Peyer's patch (tissue), 4 donors: ENCODE measurements at regions not wholly inside any gene's neighbourhood (a gene's known extent, or its start where the extent isn't known, plus 50 kb on each side); places are given as distances from the start of the nearest gene placed in this dataset.

Experiments
- DNase-seq, 3 donors: peaks; one replicate each; pipeline ENCODE4 v3.0.0-alpha.2; 2017 to 2019
- H3K27ac ChIP-seq, 4 donors: fragments of 200-600 bp; sonication (generic); one replicate each; pipeline ENCODE4 v1.5.1; 2016 to 2019
- H3K27me3 ChIP-seq, 2 donors: fragments of 200-600 bp; sonication (generic); one replicate each; pipeline ENCODE4 v1.5.1; 2019
- H3K36me3 ChIP-seq, 3 donors: fragments of 200-600 bp; sonication (generic); one replicate each; pipeline ENCODE4 v1.5.1; 2016 to 2019
- H3K4me1 ChIP-seq, 4 donors: fragments of 200-600 bp; sonication (generic); one replicate each; pipeline ENCODE4 v1.5.1; 2016 to 2019
- H3K4me3 ChIP-seq, 4 donors: fragments of 200-600 bp; sonication (generic); 1 replicate in 3 of 4; 2 replicates in 1 of 4; pipeline ENCODE4 v1.5.1; 2016 to 2019; ENCODE audit warnings: mild to moderate bottlenecking in 1 of 4
- H3K9me3 ChIP-seq, 4 donors: fragments of 200-600 bp; sonication (generic); one replicate each; pipeline ENCODE4 v1.5.1; 2016 to 2019; ENCODE audit warnings: mild to moderate bottlenecking in 1 of 4
- CTCF ChIP-seq, 6 experiments: fragments of 450-650 bp in 4 of 6; fragments of 200-600 bp in 2 of 6; sonication (generic) in 1 of 6; IDR thresholded peaks; one replicate each; pipeline ENCODE4 v1.5.1; 2017 to 2019; ENCODE audit warnings: antibody characterized with exemption in 6 of 6, mild to moderate bottlenecking in 3 of 6, moderate library complexity in 1 of 6
- POLR2A ChIP-seq, 2 donors: fragments of 450-650 bp; IDR thresholded peaks; one replicate each; pipeline ENCODE4 v1.5.1; 2017; ENCODE audit warnings: antibody characterized with exemption in 2 of 2, mild to moderate bottlenecking in 2 of 2, moderate library complexity in 2 of 2

DNA sequence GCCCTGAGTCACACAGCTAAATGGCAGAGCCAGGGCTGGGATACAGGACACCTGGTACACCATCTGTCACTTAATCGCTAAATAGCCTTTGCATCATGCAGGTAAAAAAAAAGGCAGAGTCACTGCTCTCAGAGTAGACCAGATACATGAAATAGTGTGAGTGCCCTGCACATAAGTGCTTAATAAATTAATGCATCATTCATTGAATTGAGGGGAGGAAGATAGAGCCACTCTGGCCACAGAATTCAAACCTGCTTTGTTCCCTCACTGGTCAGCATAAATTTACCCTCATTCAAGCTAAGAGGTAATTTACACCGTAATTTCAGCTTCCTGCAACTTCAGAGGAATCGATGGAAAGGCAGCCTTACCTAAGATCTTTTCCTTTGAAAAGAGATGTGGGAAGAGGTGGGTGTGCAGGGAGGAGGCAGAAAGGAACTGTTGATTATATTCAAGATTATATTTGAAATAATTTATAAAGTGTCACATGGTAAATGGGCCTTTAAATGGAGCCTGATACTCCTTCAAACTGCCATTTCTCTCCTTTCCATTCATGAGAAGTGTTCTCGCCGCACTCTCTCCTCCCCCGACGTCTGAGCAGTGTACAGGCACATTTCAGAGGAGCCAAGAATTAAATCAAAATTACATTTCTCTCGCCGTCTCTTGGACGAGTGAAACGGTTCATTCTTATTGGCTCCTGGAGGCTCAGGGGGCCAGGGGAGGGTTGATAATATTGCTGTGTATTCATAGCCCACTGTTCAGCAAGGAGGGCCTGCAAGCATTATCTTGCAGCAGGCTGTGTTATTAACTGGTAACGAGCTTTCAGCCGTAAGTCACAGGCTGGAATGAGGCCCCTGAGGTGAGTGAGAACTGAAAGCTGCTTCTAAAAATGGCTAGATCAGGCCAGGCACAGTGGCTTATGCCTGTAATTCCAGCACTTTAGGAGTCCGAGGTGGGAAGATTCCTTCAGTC lies 52.2 kb upstream of the HMGXB4 start:
- Histone ChIP-seq H3K27me3 (no peaks in the 10 kb centered on the region), H3K36me3 (no peaks in the 10 kb centered on the region), H3K4me3 (no peak overlapping the region), H3K4me1 (no peaks in the 10 kb centered on the region), H3K27ac (peak overlapping the region in 1 of 4 donors; percentile 7), H3K9me3 (no peaks in the 10 kb centered on the region)
- DNase-seq, result no peak
- no peak for TF ChIP-seq CTCF (IDR thresholded peaks at IDR 0.05)
- TF ChIP-seq POLR2A (IDR thresholded peaks at IDR 0.05), result no peak

GRCh38 chr22:35205961-35206360 lies 51.3 kb upstream of the HMGXB4 start:
- Histone ChIP-seq H3K27me3 (no peaks in the 10 kb centered on the region), H3K4me3 (no peak overlapping the region), H3K4me1 (no peaks in the 10 kb centered on the region), H3K27ac (peak overlapping the region in 1 of 4 donors; percentile 7), H3K9me3 (no peaks in the 10 kb centered on the region), H3K36me3 (no peaks in the 10 kb centered on the region)
- TF ChIP-seq POLR2A (IDR thresholded peaks at IDR 0.05), result no peak
- no peak for TF ChIP-seq CTCF (IDR thresholded peaks at IDR 0.05)
- DNase-seq, result no peak

GRCh38 chr22:35206889-35207288 lies 50.4 kb upstream of the HMGXB4 start:
- no peak overlapping the region for H3K27ac ChIP-seq
- no peak overlapping the region for H3K4me3 ChIP-seq
- no peak for DNase-seq
- TF ChIP-seq CTCF (IDR thresholded peaks at IDR 0.05), result no peak
- no peaks in the 10 kb centered on the region for H3K36me3 ChIP-seq
- H3K9me3 ChIP-seq, result no peaks in the 10 kb centered on the region
- no peaks in the 10 kb centered on the region for H3K27me3 ChIP-seq
- H3K4me1 ChIP-seq, result no peaks in the 10 kb centered on the region
